GM19438 (cell line): ENCODE measurements at regions not wholly inside any gene's neighbourhood (a gene's known extent, or its start where the extent isn't known, plus 50 kb on each side); places are given as distances from the start of the nearest gene placed in this dataset.
"Not testable (repeated sequence)": the region's sequence is repeated elsewhere in the genome, so short reads cannot be mapped to it uniquely, and the experiment has no call there.

Experiments used
- ATAC-seq: cut with Tn5 transposase; IDR thresholded peaks from one replicate; pipeline ENCODE4 v1.9.1; 2021; ENCODE audit warnings: low read depth; ENCODE audit not compliant: unreplicated experiment

DNA sequence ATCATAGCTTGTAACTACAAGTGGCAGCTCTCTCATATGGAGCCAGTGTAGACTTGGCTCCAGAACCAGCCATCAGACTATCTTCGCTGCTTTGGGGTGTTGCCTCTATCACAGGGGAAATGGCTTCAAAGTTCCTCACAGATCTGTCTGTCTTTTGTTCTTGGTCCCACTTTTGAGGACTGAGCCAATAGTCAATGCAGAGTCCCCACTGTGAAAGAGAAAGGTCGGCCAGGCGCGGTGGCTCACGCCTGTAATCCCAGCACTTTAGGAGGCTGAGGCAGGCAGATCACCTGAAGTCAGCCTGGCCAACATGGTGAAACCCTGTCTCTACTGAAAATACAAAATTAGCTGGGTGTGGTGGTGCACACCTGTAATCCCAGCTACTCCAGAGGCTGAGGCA is 86.9 kb upstream of the FZD7 start:
- not testable (repeated sequence) for ATAC-seq

DNA sequence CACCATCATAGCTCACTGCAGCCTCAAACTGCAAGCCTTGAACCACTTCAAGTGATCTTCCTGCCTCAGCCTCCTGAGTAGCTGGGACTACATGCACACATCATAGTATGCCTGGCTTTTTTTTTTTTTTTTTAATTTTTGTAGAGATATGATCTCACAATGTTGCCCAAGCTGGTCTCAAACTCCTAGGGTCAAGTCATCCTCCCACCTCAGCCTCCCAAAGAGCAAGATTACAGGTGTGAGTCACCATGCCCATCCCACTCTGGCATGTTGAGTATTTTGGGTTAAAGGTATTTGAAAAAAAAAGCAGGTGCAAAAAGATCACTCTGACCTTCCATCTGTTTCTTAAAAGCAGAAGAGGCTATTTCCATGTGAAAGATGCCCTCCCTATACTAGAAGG is 86.4 kb upstream of the FZD7 start:
- ATAC-seq: no peak

GRCh38 chr2:201949181-201949926 is 84.3 kb upstream of the FZD7 start:
- no peak for ATAC-seq

GRCh38 chr2:201949927-201950246 is 83.8 kb upstream of the FZD7 start:
- ATAC-seq: no peak

- ATAC-seq: no peak
These were observed 83.0 kb upstream of the FZD7 start for GRCh38 chr2:201950606-201951005.

GRCh38 chr2:201952187-201952586 is 81.5 kb upstream of the FZD7 start:
- ATAC-seq: no peak

DNA sequence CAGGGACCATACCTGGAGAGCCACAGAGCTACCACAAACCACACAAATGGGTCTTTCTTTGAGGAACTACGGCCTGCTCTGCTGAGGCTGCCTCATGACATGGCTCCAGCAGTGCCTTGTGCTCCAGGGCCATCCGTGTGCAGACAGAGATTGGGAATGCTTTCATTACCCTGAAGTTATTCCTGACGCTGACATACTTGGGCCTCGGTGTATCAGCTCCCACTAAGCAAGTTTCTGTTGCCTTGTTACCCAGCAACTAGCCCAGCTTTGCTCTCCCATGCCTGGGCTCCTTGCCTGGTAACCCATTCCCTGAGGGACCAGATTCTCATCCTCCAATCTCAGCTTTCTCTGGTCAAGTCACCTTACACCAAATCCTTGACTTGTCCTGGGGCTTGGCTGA is 80.3 kb upstream of the FZD7 start:
- no peak for ATAC-seq

DNA sequence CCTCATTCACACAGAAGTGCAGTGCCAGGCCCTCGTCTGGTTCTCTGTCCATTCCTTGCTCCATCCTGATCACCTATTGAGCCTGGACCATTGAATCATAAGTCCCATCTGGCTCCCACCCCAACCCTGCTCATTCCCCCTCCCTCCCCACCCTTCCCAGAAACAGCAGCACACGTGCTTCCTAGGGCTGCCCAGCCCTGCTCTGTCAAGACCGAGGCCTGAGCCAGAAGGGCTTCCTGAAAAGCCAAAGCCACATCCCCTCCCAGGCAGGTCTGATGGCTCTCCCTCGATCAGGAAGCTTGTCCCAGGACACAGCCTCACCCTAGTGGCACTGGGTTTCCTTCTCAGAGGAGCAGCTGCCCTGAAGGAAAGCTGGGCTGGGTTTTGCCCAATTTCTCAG is 79.8 kb upstream of the FZD7 start:
- no peak for ATAC-seq

DNA sequence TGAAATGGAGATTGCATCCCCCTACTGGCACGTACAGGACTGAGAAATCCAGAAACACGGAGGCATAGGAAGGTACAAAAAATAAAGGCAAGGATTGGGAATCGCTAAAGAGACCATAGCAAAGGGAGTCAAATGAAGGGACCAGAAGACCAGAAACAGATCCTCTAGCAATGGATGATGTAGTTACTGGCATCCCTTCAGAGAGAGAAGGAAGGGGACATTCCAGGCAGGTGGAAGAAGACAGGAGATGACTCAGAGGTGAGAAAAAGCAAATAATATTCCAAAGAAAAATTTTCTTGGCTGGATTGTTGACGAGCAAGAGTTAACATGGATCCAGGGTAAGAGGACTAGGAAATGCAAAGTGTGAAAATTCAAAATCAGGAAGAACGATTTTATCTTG is 78.4 kb upstream of the FZD7 start:
- ATAC-seq: no peak

DNA sequence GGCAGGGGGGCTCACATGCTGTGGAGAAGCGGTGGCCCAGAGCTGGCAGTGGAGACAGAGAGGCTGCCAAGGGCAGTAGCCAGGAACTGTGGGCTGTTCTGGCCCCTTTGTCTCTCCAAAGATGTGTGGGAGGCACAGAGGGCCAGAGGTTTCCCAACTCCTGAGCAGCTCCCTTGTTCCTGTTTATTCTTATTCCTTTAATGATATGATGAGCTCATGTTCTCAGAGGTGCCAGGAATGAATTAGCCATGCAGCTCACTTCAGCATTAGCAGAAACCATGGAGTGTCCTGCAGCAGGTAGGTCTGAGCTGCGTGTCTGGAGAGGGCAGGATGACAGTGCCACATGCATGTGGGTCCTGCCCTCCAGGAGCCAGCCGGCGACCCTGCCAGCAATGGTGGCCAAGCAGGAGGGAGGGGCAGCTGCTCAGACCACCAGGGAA is 77.9 kb upstream of the FZD7 start:
- ATAC-seq: no peak

DNA sequence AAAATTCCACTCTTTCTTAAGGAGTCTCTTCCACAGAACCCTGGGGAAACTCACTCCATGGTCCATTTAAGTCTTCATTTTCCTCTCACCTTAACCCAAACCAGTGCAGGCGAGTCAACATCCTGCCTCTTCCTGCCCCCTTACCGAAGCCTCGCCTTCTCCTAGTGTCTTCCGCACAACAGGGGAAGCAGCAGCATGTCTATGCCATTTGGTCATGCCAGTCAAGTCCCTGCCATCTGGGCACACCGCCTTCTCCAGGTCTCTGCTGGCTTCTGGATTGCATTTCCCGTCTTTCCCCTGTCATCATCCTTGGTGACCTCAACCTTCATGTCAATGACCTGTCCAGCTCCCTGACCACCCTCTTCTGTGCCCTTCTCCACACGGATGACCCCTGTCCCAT is 77.3 kb upstream of the FZD7 start:
- ATAC-seq: no peak

DNA sequence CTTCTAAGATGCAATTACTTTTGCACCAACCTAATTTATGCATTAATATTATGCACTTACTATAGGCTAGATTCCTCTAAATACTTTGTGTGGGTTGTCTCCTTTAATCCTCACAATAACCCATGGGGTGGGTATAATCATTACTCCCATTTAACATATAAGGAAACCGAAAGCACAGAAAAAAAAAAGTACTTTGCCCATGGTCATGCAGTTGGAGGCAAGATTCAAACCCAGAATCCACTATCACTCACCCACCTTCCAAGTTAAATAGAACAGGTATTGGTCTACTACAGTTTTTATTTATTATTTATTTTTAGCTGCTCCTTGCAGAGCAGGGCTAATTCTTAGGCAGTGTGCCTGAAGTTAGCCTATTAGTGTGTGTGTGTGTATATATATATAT is 76.6 kb upstream of the FZD7 start:
- no peak for ATAC-seq

GRCh38 chr2:201959198-201959597 is 74.5 kb upstream of the FZD7 start:
- ATAC-seq: no peak

- ATAC-seq: no peak
These were observed 74.0 kb upstream of the FZD7 start for GRCh38 chr2:201959626-201960025.

DNA sequence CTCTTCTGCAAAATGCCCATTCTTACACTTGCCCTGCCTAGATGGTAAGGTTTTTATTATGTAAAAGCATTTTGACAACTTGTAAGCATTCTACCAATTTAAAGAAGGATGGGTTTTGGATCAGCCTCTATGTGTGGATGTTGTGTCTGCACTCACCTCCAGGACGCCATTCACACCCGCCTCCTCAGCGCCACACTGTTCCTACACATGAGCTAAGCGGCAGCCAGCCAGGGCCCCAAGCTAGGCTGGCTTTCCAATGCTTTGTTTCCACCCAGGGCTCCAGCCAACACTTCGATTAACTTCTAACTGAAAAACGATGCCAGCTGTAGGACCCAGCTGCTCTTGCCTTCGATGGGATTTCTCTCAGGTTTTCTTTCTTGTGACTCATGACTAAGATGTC is 73.3 kb upstream of the FZD7 start:
- no peak for ATAC-seq

DNA sequence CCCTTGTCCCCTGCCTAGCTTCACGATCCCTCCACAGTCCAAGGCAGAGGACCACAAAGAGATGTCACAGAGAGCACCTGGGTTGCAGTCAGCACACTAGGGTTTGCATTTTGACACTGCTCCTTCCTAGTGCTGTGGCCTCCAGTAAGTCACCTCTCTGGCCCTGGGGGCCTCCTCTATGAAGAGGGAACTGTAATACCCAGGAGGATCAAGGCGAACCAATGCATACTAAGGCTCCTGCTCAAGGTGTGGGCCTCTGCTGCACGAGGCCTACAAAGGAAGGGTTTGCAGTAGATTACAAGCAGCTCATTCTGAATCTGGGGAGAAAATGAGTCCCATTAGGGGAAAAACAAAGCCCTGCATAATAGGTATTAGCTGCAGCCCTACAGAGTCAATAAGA is 72.3 kb upstream of the FZD7 start:
- no peak for ATAC-seq

- ATAC-seq: no peak
These were observed 70.7 kb upstream of the FZD7 start for GRCh38 chr2:201962774-201963562.

DNA sequence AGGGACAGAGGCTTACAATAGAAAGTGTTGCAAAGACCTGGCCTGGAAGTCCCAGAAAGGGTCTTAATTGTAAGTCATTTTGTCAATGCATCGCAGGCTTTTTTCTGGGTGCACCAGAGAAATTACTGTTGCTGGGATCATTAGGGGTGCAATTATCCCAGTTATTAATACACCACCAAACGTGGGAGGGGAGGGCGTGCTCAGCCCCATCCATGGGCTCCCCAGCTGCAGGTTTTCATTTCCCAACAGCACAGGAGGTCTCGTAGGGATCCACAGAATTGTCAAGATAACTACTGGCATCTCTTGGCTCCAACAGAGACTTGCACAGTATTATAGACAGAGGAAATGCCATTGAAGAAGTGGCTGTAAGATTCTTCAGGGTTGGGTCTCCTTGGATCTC is 69.6 kb upstream of the FZD7 start:
- no peak for ATAC-seq

GRCh38 chr2:201964631-201965206 is 68.9 kb upstream of the FZD7 start:
- ATAC-seq: no peak

- no peak for ATAC-seq
These were observed 68.1 kb upstream of the FZD7 start for GRCh38 chr2:201965550-201965949.

DNA sequence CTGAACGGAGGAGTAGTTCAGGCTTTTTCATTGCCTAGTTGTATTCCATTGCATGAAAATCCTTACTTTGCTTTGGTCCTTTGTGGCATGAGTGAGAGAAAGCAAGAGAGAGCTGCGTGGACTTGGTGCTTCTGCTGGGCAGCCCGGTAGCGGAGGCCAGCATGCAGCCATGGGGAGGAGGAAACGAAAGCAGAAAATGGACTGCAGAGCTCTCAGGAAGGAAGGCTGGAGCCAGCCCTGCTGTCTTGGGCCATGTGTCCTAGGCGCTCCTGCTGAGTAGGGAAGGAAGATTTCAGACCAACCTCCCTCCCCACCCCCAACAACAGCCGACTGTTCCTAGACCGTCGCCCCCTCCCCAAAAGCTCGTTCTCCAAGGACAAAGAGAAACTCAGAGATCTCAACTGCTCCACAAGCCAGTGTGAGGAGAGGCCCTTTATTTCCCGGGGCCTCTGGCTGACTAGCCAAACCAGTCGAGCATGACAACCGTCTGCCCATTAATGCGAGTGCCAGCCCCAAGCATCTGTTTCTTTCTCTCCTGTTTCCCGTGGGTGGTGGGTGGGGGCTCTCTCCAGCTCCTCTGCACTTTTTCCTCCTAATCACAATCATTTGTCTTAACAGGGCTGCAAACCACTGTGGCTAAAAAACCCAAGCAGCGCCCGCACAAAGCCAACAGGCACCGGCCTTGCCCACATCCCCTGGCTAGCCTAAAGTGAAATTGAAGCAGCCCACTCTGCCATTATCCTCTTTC is 66.8 kb upstream of the FZD7 start:
- ATAC-seq: no peak
